NCI-H446 treated with DMSO at 0.1 percent for 48 hours (cell line): ENCODE measurements at regions not wholly inside any gene's neighbourhood (a gene's known extent, or its start where the extent isn't known, plus 50 kb on each side); places are given as distances from the start of the nearest gene placed in this dataset.

Experiments used
- DNase-seq: peaks from one replicate; lab custom pipeline; 2025; lab: John Stamatoyannopoulos, UW

DNA sequence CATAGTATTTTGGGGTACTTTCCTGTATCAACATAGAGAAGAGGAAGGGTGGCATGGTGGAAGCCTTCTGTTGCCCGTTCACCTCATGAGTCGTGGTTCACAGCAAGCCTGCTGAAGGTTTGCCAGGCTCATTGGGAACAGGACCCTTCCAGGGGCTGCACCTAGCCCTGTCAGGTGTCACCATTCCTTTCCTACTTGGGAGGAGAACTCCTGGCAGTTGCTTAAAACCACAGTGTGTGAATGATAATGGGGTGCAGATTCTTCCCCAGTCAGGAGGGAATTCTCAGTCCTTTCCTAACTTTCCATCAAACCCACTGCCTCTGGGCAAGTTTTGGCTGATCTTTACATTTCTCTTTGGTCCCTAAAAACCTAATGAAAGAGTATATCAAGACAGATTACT, 99.4 kb upstream of the CTNND2 start:
- no peak for DNase-seq

- DNase-seq: no peak
Observed at GRCh38 chr5:11998397-11998796, 94.2 kb upstream of the CTNND2 start.

- DNase-seq: no peak
Observed at GRCh38 chr5:11997942-11998341, 93.7 kb upstream of the CTNND2 start.

GRCh38 chr5:11992518-11992917, 88.3 kb upstream of the CTNND2 start:
- DNase-seq: no peak

- no peak for DNase-seq
Observed at GRCh38 chr5:11985993-11986392, 81.7 kb upstream of the CTNND2 start.

GRCh38 chr5:11984196-11984595, 80.0 kb upstream of the CTNND2 start:
- no peak for DNase-seq

DNA sequence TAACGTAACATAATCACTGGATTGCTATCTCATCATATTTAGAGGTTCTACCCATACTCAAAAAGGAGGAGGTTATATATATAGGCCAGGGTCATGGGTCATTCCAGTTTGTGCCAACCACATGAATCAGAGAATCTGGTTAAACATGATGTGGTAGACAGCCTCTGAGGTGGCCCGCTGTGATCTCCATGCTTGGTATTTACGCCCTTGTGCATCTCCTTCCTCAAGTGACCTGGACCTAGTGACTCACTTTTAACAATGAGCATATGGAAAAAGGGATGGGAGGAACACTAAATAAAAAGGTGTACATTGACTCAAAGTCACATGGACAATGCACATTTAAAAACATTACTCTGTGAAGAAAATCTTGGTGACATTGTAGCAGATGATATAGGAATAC, 77.7 kb upstream of the CTNND2 start:
- no peak for DNase-seq

DNA sequence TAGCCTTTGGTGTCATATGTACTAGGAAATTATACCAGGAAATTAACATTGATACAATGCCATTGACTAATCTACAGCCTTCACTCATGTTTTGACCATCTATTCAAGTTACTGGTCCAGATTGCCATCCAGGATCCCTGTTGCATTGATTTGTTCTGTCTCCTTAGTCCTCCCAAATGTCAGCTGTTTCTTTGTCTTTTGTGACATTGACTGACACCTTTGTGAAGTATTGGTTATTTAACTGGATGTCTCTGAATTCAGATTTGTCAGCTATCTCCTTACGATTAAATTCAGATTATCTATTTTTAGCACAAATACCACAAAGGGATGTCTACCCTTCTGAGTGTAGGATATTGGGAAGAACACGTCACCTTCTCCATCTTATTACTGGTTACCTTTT, 73.7 kb upstream of the CTNND2 start:
- no peak for DNase-seq

GRCh38 chr5:11973469-11973868, 69.2 kb upstream of the CTNND2 start:
- DNase-seq: no peak

DNA sequence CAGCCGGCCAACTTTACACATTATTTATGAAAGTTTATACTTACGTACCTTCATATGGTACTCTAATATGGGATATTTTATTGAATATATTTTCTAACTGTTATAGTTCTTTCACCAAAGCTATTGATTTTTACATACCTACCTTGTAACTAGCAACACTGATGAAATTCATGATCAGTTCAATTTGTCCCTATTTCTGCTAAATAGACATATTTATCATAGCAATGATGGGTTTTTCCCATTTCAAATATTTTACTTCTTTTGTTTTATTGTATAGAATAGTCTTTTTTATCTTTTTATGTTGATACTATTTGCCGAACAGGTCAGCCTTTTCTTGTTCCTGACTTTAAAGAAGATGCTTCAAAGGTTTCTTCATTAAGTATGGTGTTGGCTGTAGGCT, 59.0 kb upstream of the CTNND2 start:
- DNase-seq: no peak

DNA sequence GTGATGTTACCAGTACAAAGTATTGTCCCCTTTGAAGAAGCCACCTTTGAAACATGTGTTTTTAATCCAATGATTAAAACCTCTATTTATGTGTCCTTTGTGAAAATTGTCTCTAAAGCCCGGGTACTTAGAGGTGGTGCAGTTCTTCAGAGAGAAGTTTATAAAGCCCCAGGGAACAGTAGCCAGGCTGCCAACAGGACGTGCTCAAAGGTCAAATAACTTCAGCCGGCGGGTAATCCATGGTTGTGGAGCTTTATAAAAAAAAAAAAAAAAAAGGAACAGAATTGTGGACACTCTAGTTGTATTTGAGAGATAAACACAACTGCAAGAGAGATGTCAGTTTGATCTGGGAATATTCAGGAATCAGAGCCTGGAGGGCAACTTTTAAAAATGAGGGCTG, 57.9 kb upstream of the CTNND2 start:
- DNase-seq: no peak

DNA sequence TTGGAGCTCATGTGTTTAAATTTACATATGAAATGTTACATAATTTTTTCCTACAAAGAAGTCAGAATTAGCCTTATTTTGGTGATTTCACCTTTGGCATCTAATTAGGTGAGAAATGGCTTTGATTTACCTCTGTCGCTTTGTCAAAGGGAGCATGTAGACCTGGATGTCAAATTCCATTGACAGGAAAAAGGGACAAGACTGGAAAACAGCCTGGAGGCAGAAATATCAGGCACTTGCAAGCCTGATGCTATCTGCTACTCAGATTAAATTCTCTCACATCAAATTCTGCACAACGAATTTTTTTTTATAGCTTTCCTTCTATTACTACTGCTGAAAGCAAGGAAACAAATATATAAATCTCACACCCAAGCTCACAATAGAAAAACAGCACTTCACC, 54.1 kb upstream of the CTNND2 start:
- no peak for DNase-seq

DNA sequence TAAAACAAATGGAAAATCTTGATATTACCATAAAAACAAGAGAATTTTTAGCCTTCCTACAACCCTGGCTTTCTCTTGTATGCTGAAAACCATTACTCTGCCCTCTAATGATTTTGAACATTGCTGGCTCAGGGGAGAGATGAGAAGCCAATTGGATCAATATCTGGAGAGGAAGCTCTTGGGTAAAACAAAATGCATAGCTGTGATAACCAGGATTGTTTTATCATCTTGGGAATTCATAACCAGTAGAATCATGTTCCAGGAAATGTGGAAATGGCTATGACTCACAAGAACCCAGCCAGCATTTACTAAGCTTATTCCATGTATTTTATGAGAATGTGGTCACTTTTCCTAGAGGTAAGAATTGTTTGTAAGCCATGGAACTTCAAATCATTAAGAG, 51.1 kb upstream of the CTNND2 start:
- no peak for DNase-seq
